Glutamatergic neuron (in vitro differentiated cells): ENCODE measurements at regions not wholly inside any gene's neighbourhood (a gene's known extent, or its start where the extent isn't known, plus 50 kb on each side); places are given as distances from the start of the nearest gene placed in this dataset.

Experiments used
- DNase-seq: peaks from one replicate; pipeline ENCODE4 v3.0.0; 2022
- H3K27ac Mint-ChIP-seq: one replicate; pipeline ENCODE4 v1.8.0; 2020; ENCODE audit warnings: mild to moderate bottlenecking, mixed read lengths, inconsistent platforms; ENCODE audit not compliant: unreplicated experiment
- H3K27me3 Mint-ChIP-seq: one replicate; pipeline ENCODE4 v1.8.0; 2020; ENCODE audit warnings: mild to moderate bottlenecking, moderate library complexity, mixed read lengths, inconsistent platforms; ENCODE audit not compliant: unreplicated experiment
- H3K36me3 Mint-ChIP-seq: one replicate; pipeline ENCODE4 v1.8.0; 2020; ENCODE audit warnings: mild to moderate bottlenecking, mixed read lengths, inconsistent platforms; ENCODE audit not compliant: unreplicated experiment
- H3K4me1 Mint-ChIP-seq: one replicate; pipeline ENCODE4 v1.8.0; 2020; ENCODE audit warnings: mild to moderate bottlenecking, low read depth, mixed read lengths, inconsistent platforms; ENCODE audit not compliant: unreplicated experiment
- H3K4me3 Mint-ChIP-seq: one replicate; pipeline ENCODE4 v1.8.0; 2020; ENCODE audit warnings: mild to moderate bottlenecking, mixed read lengths, inconsistent platforms; ENCODE audit not compliant: unreplicated experiment
- H3K9me3 Mint-ChIP-seq: one replicate; pipeline ENCODE4 v1.8.0; 2020; ENCODE audit warnings: mild to moderate bottlenecking, moderate library complexity, mixed read lengths, inconsistent platforms; ENCODE audit not compliant: unreplicated experiment
- CTCF ChIP-seq: fragments of 200-600 bp; sonication (generic); IDR thresholded peaks from one replicate; pipeline ENCODE4 v1.5.0; 2021; ENCODE audit not compliant: partially characterized antibody, unreplicated experiment

GRCh38 chr5:61850696-61851095 is 455.3 kb upstream of the KIF2A start:
- H3K4me1 Mint-ChIP-seq: no peaks in the 10 kb centered on the region
- no peaks in the 10 kb centered on the region for H3K27me3 Mint-ChIP-seq
- TF ChIP-seq CTCF: no peak
- H3K4me3 Mint-ChIP-seq: no peak overlapping the region
- DNase-seq: no peak
- no peak overlapping the region for H3K27ac Mint-ChIP-seq
- no peaks in the 10 kb centered on the region for H3K9me3 Mint-ChIP-seq
- H3K36me3 Mint-ChIP-seq: no peaks in the 10 kb centered on the region

GRCh38 chr5:61854531-61854930 is 451.5 kb upstream of the KIF2A start:
- Mint-ChIP-seq H3K4me3 (no peak overlapping the region), H3K36me3 (no peaks in the 10 kb centered on the region), H3K27ac (no peak overlapping the region), H3K4me1 (no peaks in the 10 kb centered on the region), H3K27me3 (no peaks in the 10 kb centered on the region), H3K9me3 (no peaks in the 10 kb centered on the region)
- no peak for TF ChIP-seq CTCF
- DNase-seq: no peak

GRCh38 chr5:61860978-61861377 is 445.0 kb upstream of the KIF2A start:
- H3K36me3 Mint-ChIP-seq: no peaks in the 10 kb centered on the region
- no peaks in the 10 kb centered on the region for H3K27me3 Mint-ChIP-seq
- H3K9me3 Mint-ChIP-seq: no peaks in the 10 kb centered on the region
- no peaks in the 10 kb centered on the region for H3K4me1 Mint-ChIP-seq
- no peak overlapping the region for H3K27ac Mint-ChIP-seq
- DNase-seq: no peak
- no peak overlapping the region for H3K4me3 Mint-ChIP-seq
- no peak for TF ChIP-seq CTCF

- no peaks in the 10 kb centered on the region for H3K27me3 Mint-ChIP-seq
- no peaks in the 10 kb centered on the region for H3K4me1 Mint-ChIP-seq
- no peak overlapping the region for H3K4me3 Mint-ChIP-seq
- no peak for TF ChIP-seq CTCF
- no peak for DNase-seq
- H3K27ac Mint-ChIP-seq: no peak overlapping the region
- no peaks in the 10 kb centered on the region for H3K9me3 Mint-ChIP-seq
- peaks cover 9% of the 10 kb centered on the region for H3K36me3 Mint-ChIP-seq
These were observed 439.1 kb upstream of the KIF2A start for GRCh38 chr5:61866930-61867329.

GRCh38 chr5:61869333-61869732 is 436.7 kb upstream of the KIF2A start:
- no peak for DNase-seq
- no peaks in the 10 kb centered on the region for H3K4me1 Mint-ChIP-seq
- no peaks in the 10 kb centered on the region for H3K27me3 Mint-ChIP-seq
- no peak overlapping the region for H3K27ac Mint-ChIP-seq
- H3K9me3 Mint-ChIP-seq: peaks cover 3% of the 10 kb centered on the region
- no peak overlapping the region for H3K4me3 Mint-ChIP-seq
- TF ChIP-seq CTCF: no peak
- peaks cover 17% of the 10 kb centered on the region for H3K36me3 Mint-ChIP-seq
